ENCODE measurements at regions not wholly inside any gene's neighbourhood (a gene's known extent, or its start where the extent isn't known, plus 50 kb on each side); places are given as distances from the start of the nearest gene placed in this dataset.

DNA sequence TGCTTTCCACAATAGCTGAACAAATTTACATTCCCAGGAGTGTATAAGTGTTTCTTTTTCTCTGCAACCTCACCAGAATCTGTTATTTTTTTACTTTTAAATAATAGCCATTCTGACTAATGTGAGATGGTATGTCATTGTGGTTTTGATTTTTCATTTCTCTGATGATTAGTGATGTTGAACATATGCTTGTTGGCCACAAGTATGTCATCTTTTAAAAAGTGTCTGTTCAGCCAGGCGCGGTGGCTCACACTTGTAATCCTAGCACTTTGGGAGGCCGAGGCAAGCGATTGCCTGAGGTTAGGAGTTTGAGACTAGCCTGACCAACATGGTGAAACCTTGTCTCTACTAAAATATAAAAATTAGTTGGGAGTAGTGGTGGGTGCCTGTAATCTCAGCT, 619.3 kb downstream of the SI start:
- no peaks in the 10 kb centered on the region for H3K9me3 ChIP-seq
- H3K27me3 ChIP-seq: no peaks in the 10 kb centered on the region
- 88% methylated on average over 4 of the region's 4 CpGs for WGBS (ENCODE audit: insufficient coverage, low coverage, low lambda C conversion rate, missing lambda C conversion rate)
- TF ChIP-seq, protein P1, sequence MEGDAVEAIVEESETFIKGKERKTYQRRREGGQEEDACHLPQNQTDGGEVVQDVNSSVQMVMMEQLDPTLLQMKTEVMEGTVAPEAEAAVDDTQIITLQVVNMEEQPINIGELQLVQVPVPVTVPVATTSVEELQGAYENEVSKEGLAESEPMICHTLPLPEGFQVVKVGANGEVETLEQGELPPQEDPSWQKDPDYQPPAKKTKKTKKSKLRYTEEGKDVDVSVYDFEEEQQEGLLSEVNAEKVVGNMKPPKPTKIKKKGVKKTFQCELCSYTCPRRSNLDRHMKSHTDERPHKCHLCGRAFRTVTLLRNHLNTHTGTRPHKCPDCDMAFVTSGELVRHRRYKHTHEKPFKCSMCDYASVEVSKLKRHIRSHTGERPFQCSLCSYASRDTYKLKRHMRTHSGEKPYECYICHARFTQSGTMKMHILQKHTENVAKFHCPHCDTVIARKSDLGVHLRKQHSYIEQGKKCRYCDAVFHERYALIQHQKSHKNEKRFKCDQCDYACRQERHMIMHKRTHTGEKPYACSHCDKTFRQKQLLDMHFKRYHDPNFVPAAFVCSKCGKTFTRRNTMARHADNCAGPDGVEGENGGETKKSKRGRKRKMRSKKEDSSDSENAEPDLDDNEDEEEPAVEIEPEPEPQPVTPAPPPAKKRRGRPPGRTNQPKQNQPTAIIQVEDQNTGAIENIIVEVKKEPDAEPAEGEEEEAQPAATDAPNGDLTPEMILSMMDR (IDR thresholded peaks at IDR 0.05): no peak
- TF ChIP-seq POLR2A (IDR thresholded peaks at IDR 0.05): no peak
- ATAC-seq: no peak
- no peak for DNase-seq
- intact Hi-C loops (cut with DNase I): no loop called here
- no peaks in the 10 kb centered on the region for H3K4me1 ChIP-seq
- no peak overlapping the region for H3K27ac ChIP-seq
- H3K36me3 ChIP-seq: no peaks in the 10 kb centered on the region
- H3K4me3 ChIP-seq: no peak overlapping the region

DNA sequence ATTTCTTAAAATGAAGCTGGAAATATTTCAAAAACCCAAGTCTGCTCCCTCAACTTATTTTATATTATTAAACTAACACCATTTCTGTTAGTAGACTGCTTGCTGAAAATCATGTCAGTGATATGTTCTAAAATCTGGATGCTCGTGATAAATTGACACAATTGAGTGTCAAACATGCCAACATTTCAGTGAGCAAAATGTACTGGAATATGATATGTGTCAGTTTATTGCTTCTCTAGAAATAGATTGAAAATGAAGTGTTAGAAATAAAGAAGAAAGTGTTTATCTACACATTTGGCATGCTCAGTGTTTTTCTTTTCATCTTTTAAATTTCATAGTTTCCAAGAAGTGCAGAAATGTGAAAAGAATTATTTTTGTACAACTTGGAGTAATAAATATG, 624.6 kb downstream of the SI start:
- DNase-seq (no peak), ATAC-seq (no peak)
- H3K4me1 ChIP-seq: no peaks in the 10 kb centered on the region
- no peaks in the 10 kb centered on the region for H3K27me3 ChIP-seq
- no peak overlapping the region for H3K27ac ChIP-seq
- H3K4me3 ChIP-seq: no peak overlapping the region
- TF ChIP-seq, protein P1 (IDR thresholded peaks at IDR 0.05): no peak
- TF ChIP-seq POLR2A (IDR thresholded peaks at IDR 0.05): no peak
- 50% methylated on average over 1 of the region's 1 CpG for WGBS (ENCODE audit: insufficient coverage, low coverage, low lambda C conversion rate, missing lambda C conversion rate)
- H3K9me3 ChIP-seq: no peaks in the 10 kb centered on the region
- no peaks in the 10 kb centered on the region for H3K36me3 ChIP-seq
- intact Hi-C loops (cut with DNase I): no loop called here

DNA sequence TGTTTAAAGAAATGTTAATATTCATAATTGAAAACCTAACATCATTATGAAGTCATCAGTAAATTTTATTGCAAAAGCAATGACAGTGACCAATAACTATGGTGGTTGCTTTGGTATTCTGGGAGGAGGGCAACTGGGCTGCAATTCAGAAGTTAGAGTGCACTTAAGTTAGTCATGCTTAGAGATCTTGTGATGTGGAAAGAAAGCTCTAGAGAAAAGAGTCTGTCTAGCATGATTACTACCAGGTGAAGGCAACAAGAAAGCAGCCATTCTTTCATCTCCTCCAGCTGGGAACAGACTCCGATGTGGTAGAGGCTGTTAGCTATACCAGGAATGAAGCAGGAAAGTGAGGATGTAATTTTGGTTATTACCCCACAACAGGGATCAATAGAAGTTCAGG, 625.6 kb downstream of the SI start:
- ATAC-seq: no peak

DNA sequence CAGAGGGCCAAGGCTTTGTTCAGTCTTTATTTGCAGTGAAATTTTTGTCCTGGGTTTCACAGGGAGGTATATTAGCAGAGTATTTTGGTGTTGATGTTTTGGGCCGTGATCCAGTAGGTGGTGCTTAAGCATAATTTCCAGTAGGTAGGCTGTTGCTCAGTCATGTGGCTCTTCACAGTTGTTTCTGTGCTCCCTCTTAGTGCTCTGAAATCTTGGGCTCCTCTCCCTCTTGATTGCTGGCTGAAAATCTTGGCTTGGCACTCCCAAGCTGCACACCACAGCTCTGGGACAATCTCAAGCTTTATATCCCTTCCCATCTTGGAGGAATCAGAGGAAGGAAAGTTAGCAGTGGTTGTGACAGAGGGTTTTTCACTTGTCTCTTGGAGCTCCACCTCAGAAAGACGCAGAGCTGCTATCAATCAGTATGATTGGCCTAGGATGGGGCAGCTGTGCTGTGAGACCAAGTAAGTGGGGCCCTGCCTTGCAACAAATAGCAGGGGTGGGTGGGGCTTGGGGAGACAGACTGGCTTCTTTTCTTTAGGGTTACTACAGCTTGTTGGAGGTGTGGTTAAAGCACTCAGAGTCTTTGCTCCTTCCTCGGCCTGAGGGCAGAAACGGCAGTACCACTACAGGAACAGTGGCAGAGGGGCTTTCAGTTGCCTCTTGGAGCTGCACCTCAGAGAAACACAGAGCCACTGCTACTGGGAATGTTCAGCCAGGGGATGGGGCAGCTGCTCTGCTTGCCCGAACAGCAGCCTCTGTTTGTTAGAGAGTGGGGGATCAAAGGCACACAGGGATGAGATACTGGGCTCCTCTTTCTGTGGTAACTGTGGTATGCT, 627.0 kb downstream of the SI start:
- peak; percentile 55 to 95 (median 76) for ATAC-seq
- H3K4me3 ChIP-seq: no peak overlapping the region
- DNase-seq: no peak
- no peaks in the 10 kb centered on the region for H3K9me3 ChIP-seq
- 62% methylated on average over 2 of the region's 5 CpGs for WGBS (ENCODE audit: insufficient coverage, low coverage, low lambda C conversion rate, missing lambda C conversion rate)
- intact Hi-C loops (cut with DNase I): no loop called here
- TF ChIP-seq, protein P1 (IDR thresholded peaks at IDR 0.05): no peak
- TF ChIP-seq POLR2A (IDR thresholded peaks at IDR 0.05): no peak
- H3K27me3 ChIP-seq: no peaks in the 10 kb centered on the region
- H3K4me1 ChIP-seq: no peaks in the 10 kb centered on the region
- H3K27ac ChIP-seq: no peak overlapping the region
- H3K36me3 ChIP-seq: no peaks in the 10 kb centered on the region

More for the DNA sequence above, 625.6 kb downstream of the SI start:
- no peaks in the 10 kb centered on the region for H3K9me3 ChIP-seq
- H3K36me3 ChIP-seq: no peaks in the 10 kb centered on the region
- intact Hi-C loops (cut with DNase I): no loop called here
- WGBS (ENCODE audit: insufficient coverage, low coverage, low lambda C conversion rate, missing lambda C conversion rate): 80% methylated on average over 1 of the region's 1 CpG
- TF ChIP-seq, protein P1 (IDR thresholded peaks at IDR 0.05): no peak
- TF ChIP-seq POLR2A (IDR thresholded peaks at IDR 0.05): no peak
- no peaks in the 10 kb centered on the region for H3K27me3 ChIP-seq
- no peak overlapping the region for H3K4me3 ChIP-seq
- no peaks in the 10 kb centered on the region for H3K4me1 ChIP-seq
- no peak for DNase-seq
- no peak overlapping the region for H3K27ac ChIP-seq
